Muscle layer of colon (tissue), 2 donors: ENCODE measurements at regions not wholly inside any gene's neighbourhood (a gene's known extent, or its start where the extent isn't known, plus 50 kb on each side); places are given as distances from the start of the nearest gene placed in this dataset.
"Not testable (repeated sequence)": the region's sequence is repeated elsewhere in the genome, so short reads cannot be mapped to it uniquely, and the experiment has no call there.

ENCODE experiments used
- H3K27ac ChIP-seq: one replicate; pipeline ENCODE4 v1.7.0; 2013; ENCODE audit warnings: low read depth, mild to moderate bottlenecking, low read length, moderate library complexity
- H3K27me3 ChIP-seq, 2 donors: one replicate each; pipeline ENCODE4 v1.7.0; 2013; ENCODE audit warnings: low read length in 2 of 2, mild to moderate bottlenecking in 2 of 2; ENCODE audit not compliant: insufficient read depth in 2 of 2, control insufficient read depth in 1 of 2
- H3K36me3 ChIP-seq: one replicate; pipeline ENCODE4 v1.7.0; 2013; ENCODE audit warnings: mild to moderate bottlenecking, low read length; ENCODE audit not compliant: insufficient read depth
- H3K4me1 ChIP-seq: one replicate; pipeline ENCODE4 v1.7.0; 2013; ENCODE audit warnings: mild to moderate bottlenecking, low read length; ENCODE audit not compliant: insufficient read depth
- H3K4me3 ChIP-seq, 2 donors: one replicate each; pipeline ENCODE4 v1.7.0; 2013; ENCODE audit warnings: low read length in 2 of 2, low read depth in 1 of 2, mild to moderate bottlenecking in 1 of 2, moderate library complexity in 1 of 2
- H3K9ac ChIP-seq: one replicate; pipeline ENCODE4 v1.7.0; 2013; ENCODE audit warnings: low read length
- H3K9me3 ChIP-seq: one replicate; pipeline ENCODE4 v1.7.0; 2013; ENCODE audit warnings: mild to moderate bottlenecking, low read length
- donor health status: abdominal sarcoma.
- donor health status: Adenocarcinoma of cecum.

DNA sequence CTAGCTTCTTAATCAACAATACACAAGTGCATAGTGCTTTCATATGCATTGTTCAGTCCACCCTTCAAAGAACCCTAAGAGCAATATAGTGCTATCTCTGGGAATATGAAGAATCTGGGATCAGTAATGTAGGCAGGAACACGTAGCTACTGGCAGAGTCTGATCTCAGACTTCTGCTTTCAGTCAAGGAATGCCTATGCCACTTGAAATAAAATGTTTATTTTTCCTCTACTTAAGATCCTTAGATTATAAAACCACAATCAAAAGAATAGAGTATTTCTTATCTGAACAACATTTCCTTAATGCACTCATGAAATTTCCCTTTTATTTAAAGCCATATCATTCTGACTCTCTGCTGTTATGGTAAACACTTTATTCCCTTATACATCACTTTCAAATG is 1407.8 kb upstream of the C9orf72 start:
- no peak overlapping the region for H3K27ac ChIP-seq
- H3K36me3 ChIP-seq, result no peaks in the 10 kb centered on the region
- no peaks in the 10 kb centered on the region for H3K27me3 ChIP-seq
- no peaks in the 10 kb centered on the region for H3K4me1 ChIP-seq
- no peak overlapping the region for H3K9ac ChIP-seq
- H3K9me3 ChIP-seq, result no peaks in the 10 kb centered on the region
- H3K4me3 ChIP-seq, result no peak overlapping the region

DNA sequence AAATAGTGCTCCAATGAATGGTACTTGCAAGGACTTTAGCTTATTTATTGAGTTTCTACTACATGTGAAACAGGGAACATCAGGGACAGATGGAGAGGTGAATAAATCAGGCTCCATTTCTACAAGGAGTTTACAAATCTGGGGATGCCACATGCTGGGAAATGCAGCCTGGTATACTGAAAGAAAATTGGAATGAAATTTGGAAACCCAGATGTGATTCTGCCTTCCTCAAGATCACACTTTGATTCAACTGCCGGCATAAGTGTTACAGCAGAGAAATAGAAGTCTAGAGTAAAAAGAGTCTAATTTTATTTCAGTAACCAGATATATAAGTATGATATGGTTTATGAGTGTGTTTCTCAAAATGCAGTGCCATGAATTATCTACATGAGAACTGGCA is 1408.4 kb upstream of the C9orf72 start:
- no peaks in the 10 kb centered on the region for H3K27me3 ChIP-seq
- no peak overlapping the region for H3K27ac ChIP-seq
- H3K36me3 ChIP-seq, result no peaks in the 10 kb centered on the region
- H3K4me1 ChIP-seq, result no peaks in the 10 kb centered on the region
- H3K9me3 ChIP-seq, result no peaks in the 10 kb centered on the region
- no peak overlapping the region for H3K4me3 ChIP-seq
- H3K9ac ChIP-seq, result no peak overlapping the region

DNA sequence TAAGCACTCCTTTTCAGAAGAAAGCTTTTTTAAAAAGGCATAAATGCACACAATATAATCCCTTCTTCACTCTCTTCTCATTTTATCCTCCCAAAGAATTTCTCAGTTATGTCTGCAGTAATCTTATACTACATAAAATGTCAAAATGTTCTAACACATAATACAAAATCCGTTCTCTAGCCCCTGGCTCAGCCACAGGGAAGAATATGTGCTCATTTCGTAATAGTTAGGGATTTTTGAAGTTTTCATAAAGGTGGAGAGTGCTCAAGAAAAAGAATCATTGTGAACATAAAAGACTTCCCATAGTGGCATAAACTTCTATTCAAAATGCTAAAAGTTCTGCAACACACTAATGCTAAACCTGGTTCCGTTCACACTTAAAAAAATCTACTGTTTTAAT is 1410.7 kb upstream of the C9orf72 start:
- no peaks in the 10 kb centered on the region for H3K36me3 ChIP-seq
- no peak overlapping the region for H3K4me3 ChIP-seq
- H3K27me3 ChIP-seq, result no peaks in the 10 kb centered on the region
- H3K27ac ChIP-seq, result no peak overlapping the region
- H3K4me1 ChIP-seq, result no peaks in the 10 kb centered on the region
- no peaks in the 10 kb centered on the region for H3K9me3 ChIP-seq
- no peak overlapping the region for H3K9ac ChIP-seq

DNA sequence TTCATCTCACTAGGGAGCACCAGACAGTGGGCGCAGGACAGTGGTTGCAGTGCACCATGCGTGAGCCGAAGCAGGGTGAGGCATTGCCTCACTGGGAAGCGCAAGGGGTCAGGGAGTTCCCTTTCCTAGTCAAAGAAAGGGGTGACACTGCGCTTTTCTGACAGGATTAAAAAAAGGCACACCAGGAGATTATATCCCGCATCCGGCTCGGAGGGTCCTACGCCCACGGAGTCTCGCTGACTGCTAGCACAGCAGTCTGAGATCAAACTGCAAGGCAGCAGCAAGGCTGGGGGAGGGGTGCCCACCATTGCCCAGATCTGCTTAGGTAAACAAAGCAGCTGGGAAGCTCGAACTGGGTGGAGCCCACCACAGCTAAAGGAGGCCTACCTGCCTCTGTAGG is 1416.7 kb upstream of the C9orf72 start:
- not testable (repeated sequence) for H3K9me3 ChIP-seq, H3K4me1 ChIP-seq, H3K9ac ChIP-seq, H3K27ac ChIP-seq, H3K36me3 ChIP-seq, H3K27me3 ChIP-seq, H3K4me3 ChIP-seq

DNA sequence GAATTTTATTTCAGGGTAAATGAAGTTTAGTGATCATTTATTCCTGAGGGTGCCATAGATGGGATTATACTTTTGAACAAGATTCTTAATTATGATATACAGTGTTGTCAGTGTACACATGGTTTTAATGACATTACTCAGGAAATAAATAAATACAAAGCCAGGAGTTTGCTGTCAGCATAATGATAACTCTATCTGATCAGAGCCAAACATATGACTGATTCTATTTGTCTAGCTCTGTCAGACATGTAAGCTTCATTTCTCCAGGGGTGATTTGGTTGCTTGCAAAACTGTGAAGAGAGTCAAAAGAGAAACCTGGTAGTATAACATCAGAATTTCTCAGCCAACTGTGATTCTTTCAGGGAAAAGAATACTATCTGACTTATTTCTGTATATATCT is 1425.8 kb upstream of the C9orf72 start:
- no peaks in the 10 kb centered on the region for H3K27me3 ChIP-seq
- H3K4me1 ChIP-seq, result no peaks in the 10 kb centered on the region
- no peak overlapping the region for H3K27ac ChIP-seq
- H3K36me3 ChIP-seq, result no peaks in the 10 kb centered on the region
- no peak overlapping the region for H3K4me3 ChIP-seq
- no peaks in the 10 kb centered on the region for H3K9me3 ChIP-seq
- H3K9ac ChIP-seq, result no peak overlapping the region

DNA sequence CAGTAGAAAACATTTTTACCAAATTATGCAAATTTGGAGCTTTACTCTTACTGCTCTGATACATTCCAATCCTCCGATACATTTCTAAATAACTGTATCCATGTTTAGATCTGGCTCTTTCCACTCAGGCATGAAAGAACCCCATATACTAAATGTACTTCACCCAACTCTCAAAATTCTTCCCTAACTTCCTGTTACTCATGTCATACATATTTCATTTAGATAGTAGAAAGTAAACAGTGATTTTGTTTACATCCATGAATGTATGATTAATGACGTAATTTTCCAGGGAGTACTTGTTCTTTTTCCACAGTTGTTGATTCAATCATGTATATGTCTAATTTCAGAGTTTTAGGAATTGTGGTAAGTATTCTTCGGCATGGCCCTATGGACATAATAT is 1426.5 kb upstream of the C9orf72 start:
- H3K4me3 ChIP-seq, result no peak overlapping the region
- H3K27ac ChIP-seq, result no peak overlapping the region
- no peaks in the 10 kb centered on the region for H3K4me1 ChIP-seq

DNA sequence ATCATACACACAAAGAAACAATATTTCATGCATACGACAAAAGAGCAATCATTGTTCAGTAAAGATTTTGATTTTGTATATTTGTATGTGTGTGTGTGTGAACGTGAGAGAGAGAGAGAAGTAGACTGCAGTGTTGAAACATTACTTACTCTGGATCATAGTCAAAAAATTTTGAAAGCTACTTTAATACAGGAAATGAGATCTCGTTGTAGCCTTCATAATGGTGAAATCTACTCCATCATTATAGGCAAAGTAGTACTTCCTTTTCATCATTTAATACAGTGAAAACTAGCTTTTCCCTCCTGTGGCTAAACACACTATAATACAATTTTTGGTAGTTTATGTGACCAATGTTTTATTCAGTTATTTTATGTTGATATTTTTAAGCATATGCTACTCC is 1427.7 kb upstream of the C9orf72 start:
- Histone ChIP-seq H3K9ac (no peak overlapping the region), H3K4me1 (no peaks in the 10 kb centered on the region), H3K27ac (no peak overlapping the region), H3K27me3 (no peaks in the 10 kb centered on the region), H3K4me3 (no peak overlapping the region), H3K36me3 (no peaks in the 10 kb centered on the region), H3K9me3 (no peaks in the 10 kb centered on the region)

More for the DNA sequence above, 1426.5 kb upstream of the C9orf72 start:
- H3K27me3 ChIP-seq, result no peaks in the 10 kb centered on the region
- no peaks in the 10 kb centered on the region for H3K36me3 ChIP-seq
- H3K9me3 ChIP-seq, result no peaks in the 10 kb centered on the region
- no peak overlapping the region for H3K9ac ChIP-seq

DNA sequence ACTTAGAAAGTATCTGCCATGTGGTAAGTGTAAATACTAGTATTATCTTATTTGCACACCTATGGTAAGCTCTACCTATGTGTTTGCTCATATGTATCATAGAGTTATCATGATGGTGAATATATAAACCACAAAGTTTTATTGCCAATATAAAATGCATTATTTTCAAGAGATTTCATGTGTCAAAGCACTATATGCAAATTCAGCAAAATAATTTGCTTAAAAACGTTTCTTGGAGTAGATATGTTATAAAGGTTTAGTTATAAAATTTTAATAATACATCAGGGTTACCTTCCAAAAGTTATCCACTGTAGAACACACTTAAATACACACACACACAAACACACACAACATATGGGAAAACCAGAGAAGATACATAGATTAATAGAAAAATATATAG is 1431.7 kb upstream of the C9orf72 start:
- no peaks in the 10 kb centered on the region for H3K36me3 ChIP-seq
- no peaks in the 10 kb centered on the region for H3K27me3 ChIP-seq
- H3K9me3 ChIP-seq, result no peaks in the 10 kb centered on the region
- no peak overlapping the region for H3K4me3 ChIP-seq
- H3K4me1 ChIP-seq, result no peaks in the 10 kb centered on the region
- H3K27ac ChIP-seq, result no peak overlapping the region
- H3K9ac ChIP-seq, result no peak overlapping the region

DNA sequence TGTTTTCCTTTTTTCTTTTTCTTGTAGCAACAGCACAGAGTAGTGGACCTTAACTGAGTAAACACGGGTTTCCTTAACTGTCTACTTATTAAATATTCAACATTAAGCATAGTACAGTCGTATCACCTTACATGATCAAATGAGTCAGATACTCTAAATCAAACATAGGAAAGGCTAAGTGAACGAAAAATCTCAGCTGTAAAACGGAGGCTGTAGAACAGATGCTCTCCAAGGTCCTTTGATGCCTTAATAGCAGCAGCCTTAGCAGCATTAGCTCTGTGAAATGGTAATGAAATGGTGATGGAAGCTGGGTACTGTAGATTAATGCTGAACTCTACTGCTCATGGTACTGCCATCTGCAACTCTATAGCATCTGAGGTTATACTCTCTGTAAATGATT is 1433.3 kb upstream of the C9orf72 start:
- no peaks in the 10 kb centered on the region for H3K27me3 ChIP-seq
- no peaks in the 10 kb centered on the region for H3K9me3 ChIP-seq
- no peak overlapping the region for H3K9ac ChIP-seq
- H3K4me1 ChIP-seq, result no peaks in the 10 kb centered on the region
- H3K4me3 ChIP-seq, result no peak overlapping the region
- H3K27ac ChIP-seq, result no peak overlapping the region
- H3K36me3 ChIP-seq, result no peaks in the 10 kb centered on the region

DNA sequence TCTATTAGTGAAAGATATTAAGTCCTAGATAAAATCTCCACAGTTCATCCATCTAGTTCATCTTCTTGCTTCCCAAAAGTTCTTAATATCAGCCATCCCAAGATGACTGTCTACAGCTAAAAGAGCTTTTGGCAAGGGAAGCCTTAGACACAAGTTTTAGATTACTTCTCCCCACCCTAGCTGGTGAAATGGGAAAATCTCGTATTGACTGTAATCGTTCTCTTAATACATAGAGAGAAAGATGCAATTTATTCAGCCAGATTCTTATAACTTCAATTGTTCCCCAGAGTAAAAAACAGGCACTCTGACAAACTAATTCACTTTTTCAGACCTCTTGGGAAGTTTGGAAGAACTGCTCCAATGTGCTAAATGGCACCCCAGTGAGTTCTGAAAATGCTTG is 1439.6 kb upstream of the C9orf72 start:
- H3K36me3 ChIP-seq, result no peaks in the 10 kb centered on the region
- H3K4me1 ChIP-seq, result no peaks in the 10 kb centered on the region
- no peak overlapping the region for H3K9ac ChIP-seq
- no peak overlapping the region for H3K4me3 ChIP-seq
- H3K27ac ChIP-seq, result no peak overlapping the region
- no peaks in the 10 kb centered on the region for H3K27me3 ChIP-seq
- no peaks in the 10 kb centered on the region for H3K9me3 ChIP-seq

DNA sequence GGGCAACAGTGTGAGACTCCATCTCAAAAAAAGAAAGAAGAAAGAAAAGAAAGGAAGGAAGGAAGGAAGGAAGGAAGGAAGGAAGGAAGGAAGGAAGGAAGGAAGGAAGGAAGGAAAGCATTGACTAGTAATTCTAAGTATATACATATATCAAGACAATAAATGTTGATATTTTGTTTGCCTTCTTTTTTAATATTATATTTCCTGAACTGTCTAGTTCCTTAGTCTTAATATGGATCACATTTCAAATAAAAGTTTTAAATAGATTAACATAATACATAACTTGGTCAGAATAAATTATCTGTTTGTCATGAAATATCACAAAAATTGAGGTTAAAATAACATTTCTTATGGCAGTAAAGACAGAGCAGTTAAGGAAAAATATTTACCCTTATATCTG is 1448.4 kb upstream of the C9orf72 start:
- H3K4me1 ChIP-seq, result no peaks in the 10 kb centered on the region
- no peaks in the 10 kb centered on the region for H3K9me3 ChIP-seq
- H3K9ac ChIP-seq, result no peak overlapping the region
- H3K27ac ChIP-seq, result no peak overlapping the region
- H3K4me3 ChIP-seq, result no peak overlapping the region
- no peaks in the 10 kb centered on the region for H3K27me3 ChIP-seq
- H3K36me3 ChIP-seq, result no peaks in the 10 kb centered on the region

DNA sequence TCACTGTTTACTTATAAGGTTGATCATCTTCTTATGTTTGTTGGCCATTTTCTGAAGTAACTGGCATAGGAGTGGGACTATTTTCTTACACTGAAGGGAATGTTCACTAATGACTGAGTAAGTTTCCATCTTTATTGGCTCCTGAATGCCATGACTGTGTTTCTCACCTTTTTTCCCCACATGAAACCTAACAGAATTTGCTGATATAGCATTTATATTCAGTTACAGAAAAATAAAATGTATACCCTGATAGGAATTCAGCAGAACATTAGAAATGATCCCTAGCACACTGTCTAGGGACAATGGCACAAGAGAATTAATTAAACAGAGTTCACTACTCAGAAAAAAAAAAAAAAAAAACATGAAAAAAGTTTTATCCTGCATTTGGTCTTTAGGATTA is 1465.1 kb upstream of the C9orf72 start:
- Histone ChIP-seq H3K4me3 (no peak overlapping the region), H3K4me1 (no peaks in the 10 kb centered on the region), H3K27me3 (no peaks in the 10 kb centered on the region), H3K36me3 (no peaks in the 10 kb centered on the region), H3K9ac (no peak overlapping the region), H3K27ac (no peak overlapping the region), H3K9me3 (no peaks in the 10 kb centered on the region)
